IMR-90 (cell line): ENCODE measurements at regions not wholly inside any gene's neighbourhood (a gene's known extent, or its start where the extent isn't known, plus 50 kb on each side); places are given as distances from the start of the nearest gene placed in this dataset.

Experiments used
- ATAC-seq: fragments of 200-7000 bp; cut with Tn5 transposase; 2 replicates; pipeline ENCODE4 v1.9.1; 2020; ENCODE audit warnings: low read depth, mild to moderate bottlenecking, moderate library complexity
- BruUV-seq: library from RNA; stranded (reverse); fragments of 400-500 nt; replicated peaks from 2 replicates; lab custom pipeline; 2021; lab: Mats Ljungman, UMichigan
- CTCF ChIA-PET: fragments of 300-600 bp; formaldehyde crosslinking; extraction: SDS; loops from one replicate; lab custom pipeline; 2021; ENCODE audit warnings: antibody characterized with exemption; lab: Yijun Ruan, JAX
- POLR2A ChIA-PET: fragments of 300-600 bp; sonication (Branson Sonifier 250); formaldehyde crosslinking; loops from one replicate; lab custom pipeline; 2022; ENCODE audit warnings: antibody characterized with exemption; ENCODE audit not compliant: unreplicated experiment; lab: Charles Lee
- DNase-seq: peaks from one replicate; pipeline ENCODE4 v3.0.0; 2013
- H2AFZ ChIP-seq: replicated peaks from 2 replicates; pipeline ENCODE3; 2013; ENCODE audit warnings: low read length, mild to moderate bottlenecking; ENCODE audit not compliant: poor library complexity
- H2AK5ac ChIP-seq: 2 replicates; pipeline ENCODE4 v1.6.1; 2013; ENCODE audit warnings: low read depth, low read length, inconsistent platforms
- H2AK9ac ChIP-seq: replicated peaks from 2 replicates; pipeline ENCODE3; 2013; ENCODE audit warnings: mild to moderate bottlenecking, low read depth, low read length, moderate library complexity; ENCODE audit not compliant: poor library complexity
- H2BK120ac ChIP-seq: 2 replicates; pipeline ENCODE4 v1.6.1; 2013; ENCODE audit warnings: low read depth, low read length, inconsistent platforms
- H2BK15ac ChIP-seq: 3 replicates; pipeline ENCODE4 v1.6.1; 2013; ENCODE audit warnings: low read depth, low read length, inconsistent platforms
- H2BK20ac ChIP-seq: 2 replicates; pipeline ENCODE4 v1.6.1; 2013; ENCODE audit warnings: low read depth, mild to moderate bottlenecking, inconsistent platforms, low read length, moderate library complexity
- H2BK5ac ChIP-seq: 2 replicates; pipeline ENCODE4 v1.6.1; 2013; ENCODE audit warnings: mild to moderate bottlenecking, low read depth, low read length, inconsistent platforms; ENCODE audit not compliant: poor library complexity, severe bottlenecking
- H3K14ac ChIP-seq: replicated peaks from 2 replicates; pipeline ENCODE4 v1.6.1; 2013; ENCODE audit warnings: low read depth, low read length, inconsistent platforms
- H3K18ac ChIP-seq: 2 replicates; pipeline ENCODE4 v1.6.1; 2013; ENCODE audit warnings: low read depth, low read length, control low read depth
- H3K23ac ChIP-seq: 2 replicates; pipeline ENCODE4 v1.6.1; 2013; ENCODE audit warnings: low read depth, low read length, inconsistent platforms
- H3K27ac ChIP-seq: 2 replicates; pipeline ENCODE4 v1.5.1; 2013; ENCODE audit warnings: mild to moderate bottlenecking, control low read depth, low read length; ENCODE audit not compliant: insufficient read depth
- H3K27me3 ChIP-seq: 2 replicates; pipeline ENCODE4 v1.6.1; 2013; ENCODE audit warnings: low read length; ENCODE audit not compliant: control insufficient read depth, insufficient read depth
- H3K36me3 ChIP-seq: 2 replicates; pipeline ENCODE4 v1.6.1; 2013; ENCODE audit warnings: low read length, mixed read lengths; ENCODE audit not compliant: control insufficient read depth, insufficient read depth
- H3K4ac ChIP-seq: 2 replicates; pipeline ENCODE4 v1.6.1; 2013; ENCODE audit warnings: low read depth, low read length, inconsistent platforms
- H3K4me1 ChIP-seq: 2 replicates; pipeline ENCODE4 v1.6.1; 2013; ENCODE audit warnings: low read length, mixed read lengths; ENCODE audit not compliant: control insufficient read depth, insufficient read depth
- H3K4me2 ChIP-seq: 2 replicates; pipeline ENCODE4 v1.6.1; 2013; ENCODE audit warnings: low read depth, mild to moderate bottlenecking, control low read depth, low read length, moderate library complexity
- H3K4me3 ChIP-seq: 2 replicates; pipeline ENCODE4 v1.5.1; 2013; ENCODE audit warnings: low read depth, mild to moderate bottlenecking, control low read depth, low read length, moderate library complexity; ENCODE audit not compliant: insufficient read depth
- H3K56ac ChIP-seq: 2 replicates; pipeline ENCODE4 v1.6.1; 2013; ENCODE audit warnings: low read length, inconsistent platforms; ENCODE audit not compliant: insufficient read depth; ENCODE audit errors: extremely low read depth
- H3K79me1 ChIP-seq, 2 experiments: 2 replicates each; pipeline ENCODE4 v1.6.1; 2013; ENCODE audit warnings: low read length in 2 of 2, inconsistent platforms in 1 of 2, low read depth in 1 of 2
- H3K9ac ChIP-seq: 2 replicates; pipeline ENCODE4 v1.6.1; 2013; ENCODE audit warnings: low read depth, low read length, control low read depth
- H3K9me1 ChIP-seq: 2 replicates; pipeline ENCODE4 v1.6.1; 2013; ENCODE audit warnings: low read length, inconsistent platforms; ENCODE audit not compliant: insufficient read depth
- H3K9me3 ChIP-seq: 2 replicates; pipeline ENCODE4 v1.6.1; 2013; ENCODE audit warnings: low read length; ENCODE audit not compliant: control insufficient read depth, insufficient read depth
- H4K20me1 ChIP-seq: 2 replicates; pipeline ENCODE4 v1.6.1; 2013; ENCODE audit warnings: low read length, inconsistent platforms; ENCODE audit not compliant: insufficient read depth
- H4K5ac ChIP-seq: 2 replicates; pipeline ENCODE4 v1.6.1; 2013; ENCODE audit warnings: mild to moderate bottlenecking, low read depth, low read length, control low read depth
- H4K8ac ChIP-seq, 2 experiments: 2 replicates each; pipeline ENCODE4 v1.6.1; 2013; ENCODE audit warnings: low read depth in 2 of 2, low read length in 2 of 2, control low read depth in 1 of 2, inconsistent platforms in 1 of 2
- H4K91ac ChIP-seq: 2 replicates; pipeline ENCODE4 v1.6.1; 2013; ENCODE audit warnings: low read depth, low read length, inconsistent platforms; ENCODE audit not compliant: insufficient read depth
- FOS ChIP-seq: fragments of 150-350 bp; IDR thresholded peaks from 2 replicates; pipeline ENCODE4 v1.6.1; 2016; ENCODE audit warnings: low read depth, low read length
- RAD21 ChIP-seq: IDR thresholded peaks from 2 replicates; pipeline ENCODE4 v1.6.1; 2012; ENCODE audit warnings: low read length, improper control_type of control experiment
- WGBS, 2 experiments: methylation state at CpG; one replicate each; pipeline versions ENCODE4 v1.1.5 to v1.1.7; 2013; ENCODE audit warnings: missing lambda C conversion rate in 2 of 2; ENCODE audit not compliant: insufficient read length in 1 of 2; ENCODE audit errors: extremely low coverage in 2 of 2; 5-methylcytosine and 5-hydroxymethylcytosine counted together
- dilution Hi-C: fragments of 300-500 bp; cut with HindIII; formaldehyde crosslinking; loops from one replicate; pipeline ENCODE4 v1.14.3; 2018; ENCODE audit warnings: low sequenced_read_pairs; ENCODE audit not compliant: unreplicated experiment
- in situ Hi-C: fragments of 300-500 bp; cut with MboI; formaldehyde crosslinking; loops from 3 replicates; pipeline ENCODE4 v1.14.3; 2019; ENCODE audit warnings: low sequenced_read_pairs, inconsistent platforms, mixed read lengths
- intact Hi-C: fragments of 100-400 bp; cut with micrococcal nuclease; formaldehyde crosslinking; loops from 2 replicates; pipeline ENCODE4 v1.10.0; 2022

DNA sequence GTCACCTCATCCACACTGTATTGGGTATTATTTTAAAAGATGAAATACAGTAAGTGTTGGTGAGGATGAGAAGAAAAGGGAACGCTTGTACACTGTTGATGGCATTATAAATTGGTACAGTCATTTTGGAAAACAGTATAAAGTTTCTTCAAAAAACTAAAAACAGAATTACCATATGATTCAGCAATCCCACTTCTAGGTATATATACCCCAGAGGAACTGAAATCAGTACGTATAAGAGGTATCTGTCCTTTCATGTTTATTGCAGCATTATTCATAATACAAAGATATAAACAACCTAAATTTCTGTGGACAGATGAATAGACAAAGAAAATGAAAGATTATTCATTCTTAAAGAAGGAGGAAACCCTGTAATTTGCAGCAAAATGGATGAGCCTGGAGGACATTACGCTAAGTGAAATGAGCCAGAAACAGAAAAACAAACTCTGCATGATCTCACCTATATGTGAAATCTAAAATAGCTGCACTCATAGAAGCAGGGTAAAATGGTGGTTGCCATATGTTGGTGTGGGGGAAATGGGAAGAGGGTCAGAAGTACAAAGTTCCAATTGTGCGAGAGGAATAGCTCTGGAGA lies 191.6 kb downstream of the TRIM36 start:
- Histone ChIP-seq H3K4me2 (no peak overlapping the region), H3K9me1 (no peaks in the 10 kb centered on the region), H2AK5ac (no peak overlapping the region), H2AK9ac (no peak overlapping the region), H3K9ac (no peak overlapping the region), H3K9me3 (peaks cover 2% of the 10 kb centered on the region), H3K27me3 (no peaks in the 10 kb centered on the region), H3K4me1 (no peaks in the 10 kb centered on the region), H3K14ac (no peak overlapping the region), H3K4me3 (no peak overlapping the region), H2BK120ac (no peak overlapping the region), H2BK15ac (no peak overlapping the region), H4K5ac (no peak overlapping the region), H2BK20ac (no peak overlapping the region), H3K36me3 (no peaks in the 10 kb centered on the region), H3K18ac (no peak overlapping the region), H3K4ac (no peak overlapping the region), H2AFZ (no peak overlapping the region), H3K79me1 (no peaks in the 10 kb centered on the region), H3K56ac (no peak overlapping the region), H4K8ac (no peak overlapping the region), H4K91ac (no peak overlapping the region), H2BK5ac (no peak overlapping the region), H3K23ac (no peak overlapping the region), H4K20me1 (no peaks in the 10 kb centered on the region), H3K27ac (no peak overlapping the region)
- in situ Hi-C loops = no loop called here
- no CpG with 5 or more reads among the region's 4 CpGs for WGBS, 2 experiments
- ATAC-seq (no peak), DNase-seq (no peak)
- POLR2A ChIA-PET = no interaction called here
- TF ChIP-seq RAD21 = no peak
- TF ChIP-seq FOS = no peak
- intact Hi-C loops = no loop called here
- BruUV-seq = no TSS peak
- CTCF ChIA-PET = no interaction called here
- dilution Hi-C loops = no loop called here
